Ishikawa (cell line): ENCODE measurements at regions not wholly inside any gene's neighbourhood (a gene's known extent, or its start where the extent isn't known, plus 50 kb on each side); places are given as distances from the start of the nearest gene placed in this dataset.

Experiments used
- CEBPB ChIP-seq: IDR thresholded peaks from 2 replicates; pipeline ENCODE4 v1.6.1; 2012
- EGR1 ChIP-seq: IDR thresholded peaks from 2 replicates; pipeline ENCODE4 v1.6.1; 2012
- EP300 ChIP-seq: IDR thresholded peaks from 2 replicates; pipeline ENCODE4 v1.6.1; 2012; ENCODE audit warnings: borderline replicate concordance
- FOXM1 ChIP-seq: IDR thresholded peaks from 2 replicates; pipeline ENCODE4 v1.6.1; 2012; ENCODE audit warnings: low read depth, borderline replicate concordance
- NFIC ChIP-seq: IDR thresholded peaks from 2 replicates; pipeline ENCODE4 v1.6.1; 2012
- REST ChIP-seq: IDR thresholded peaks from 2 replicates; pipeline ENCODE4 v1.6.1; 2012; ENCODE audit warnings: low read depth, mild to moderate bottlenecking
- TAF1 ChIP-seq: IDR thresholded peaks from 2 replicates; pipeline ENCODE4 v1.6.1; 2012; ENCODE audit warnings: low read depth, mild to moderate bottlenecking
- TCF12 ChIP-seq: IDR thresholded peaks from 2 replicates; pipeline ENCODE4 v1.6.1; 2012; ENCODE audit warnings: low read depth
- ZBTB7A ChIP-seq: IDR thresholded peaks from 2 replicates; pipeline ENCODE4 v1.6.1; 2012; ENCODE audit warnings: low read depth

- TF ChIP-seq NFIC (no peak), TCF12 (no peak), ZBTB7A (no peak), CEBPB (no peak), TAF1 (no peak), REST (no peak), EGR1 (no peak), EP300 (no peak), FOXM1 (no peak)
Measured at GRCh38 chr13:74067818-74068217, 66.4 kb downstream of the KLF12 start.
